Kidney glomerular epithelial cell (primary cell): ENCODE measurements at regions not wholly inside any gene's neighbourhood (a gene's known extent, or its start where the extent isn't known, plus 50 kb on each side); places are given as distances from the start of the nearest gene placed in this dataset.
A peak's percentile ranks its signal among the peaks of the same experiment; 100 is the strongest.
"Not testable (repeated sequence)": the region's sequence is repeated elsewhere in the genome, so short reads cannot be mapped to it uniquely, and the experiment has no call there.

Experiments used
- DNase-seq: peaks from one replicate; lab custom pipeline; 2025; lab: John Stamatoyannopoulos, UW

DNA sequence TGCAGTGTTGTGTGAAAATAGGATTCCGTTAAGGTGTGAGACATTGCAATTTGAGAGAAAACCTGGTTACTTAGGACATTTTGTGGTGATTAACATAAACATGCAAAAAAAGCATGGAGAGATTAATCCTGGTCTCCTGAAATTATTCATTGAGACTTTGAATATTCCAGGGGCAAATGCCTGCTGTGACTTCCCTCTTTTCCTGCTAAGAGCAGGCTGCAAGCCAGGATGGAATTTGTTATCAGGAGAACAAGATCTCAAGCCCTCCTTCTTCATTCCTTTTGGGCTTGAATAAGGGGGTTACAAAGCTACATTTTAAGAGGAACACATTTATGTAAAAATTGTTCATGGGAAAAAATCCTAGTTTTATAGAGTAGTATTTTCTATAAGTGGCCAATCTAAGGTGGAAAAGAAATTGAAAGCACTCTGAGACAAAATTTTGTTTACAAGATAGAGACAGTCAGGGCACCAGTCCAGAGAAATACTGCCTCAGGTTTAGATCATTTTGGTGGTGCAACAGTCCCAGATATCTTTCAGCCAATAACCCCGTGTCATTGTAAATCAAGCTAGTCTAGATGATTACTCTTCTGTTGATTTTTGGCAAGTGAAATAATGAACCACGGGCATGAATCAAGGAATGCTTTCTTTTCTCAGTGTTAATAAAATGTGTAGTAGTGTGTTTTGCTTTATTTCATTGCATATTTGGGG, 1528.3 kb upstream of the AGA start:
- no peak for DNase-seq

DNA sequence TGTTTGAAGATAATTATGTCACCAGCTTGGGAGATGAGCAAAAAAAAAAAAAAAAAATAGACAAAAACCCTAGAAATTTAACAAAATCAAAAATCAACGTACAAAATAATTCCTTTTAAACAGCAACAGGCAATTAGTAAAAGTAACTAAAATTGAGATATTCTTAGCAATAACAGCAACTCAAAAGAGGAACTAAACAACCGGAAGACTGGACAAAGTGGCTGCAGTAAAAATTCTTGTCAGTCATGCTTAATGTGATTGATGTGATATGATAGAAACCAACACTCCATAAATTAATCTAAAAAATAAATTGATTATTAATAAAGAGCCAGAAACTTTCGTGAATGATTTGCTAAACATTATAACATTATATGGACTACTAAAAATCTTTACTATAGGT, 1534.6 kb upstream of the AGA start:
- no peak for DNase-seq

DNA sequence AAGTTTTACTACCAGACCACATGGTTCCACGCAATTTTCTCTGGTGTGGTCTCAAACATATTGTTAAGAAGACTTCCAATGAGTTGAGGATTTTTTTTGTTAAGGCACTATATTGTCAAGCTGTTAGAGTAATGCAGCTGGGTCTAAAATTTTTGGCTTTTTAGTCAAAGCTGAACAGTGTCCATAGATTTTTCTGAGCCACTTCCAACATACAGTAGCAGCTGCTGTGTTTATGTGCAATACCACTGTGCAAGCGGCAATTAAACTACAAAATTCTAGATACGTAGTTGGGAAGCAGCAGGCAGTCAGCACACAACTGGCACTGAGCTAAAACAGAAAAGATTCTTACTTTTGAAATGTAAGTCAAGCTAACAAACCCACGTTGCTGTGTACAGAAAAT, 1551.1 kb upstream of the AGA start:
- no peak for DNase-seq

DNA sequence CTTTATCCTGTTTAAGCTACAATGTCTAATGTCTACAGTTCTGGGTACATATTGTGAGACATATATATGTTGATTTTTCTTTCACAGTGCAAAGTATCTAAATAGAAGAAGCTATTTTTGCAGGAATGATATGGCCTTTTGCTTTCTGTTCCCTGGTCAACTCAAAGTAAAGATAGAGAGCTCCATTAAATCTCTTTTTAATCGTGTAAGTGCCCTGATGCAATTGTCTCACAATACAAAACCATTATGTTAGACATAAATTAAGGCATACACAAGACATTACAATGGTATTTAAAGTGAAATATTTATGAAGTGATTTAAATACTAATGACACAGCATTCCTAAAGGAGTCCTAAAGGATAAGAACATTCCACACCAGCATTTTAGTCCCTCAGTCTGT, 1559.7 kb upstream of the AGA start:
- no peak for DNase-seq

DNA sequence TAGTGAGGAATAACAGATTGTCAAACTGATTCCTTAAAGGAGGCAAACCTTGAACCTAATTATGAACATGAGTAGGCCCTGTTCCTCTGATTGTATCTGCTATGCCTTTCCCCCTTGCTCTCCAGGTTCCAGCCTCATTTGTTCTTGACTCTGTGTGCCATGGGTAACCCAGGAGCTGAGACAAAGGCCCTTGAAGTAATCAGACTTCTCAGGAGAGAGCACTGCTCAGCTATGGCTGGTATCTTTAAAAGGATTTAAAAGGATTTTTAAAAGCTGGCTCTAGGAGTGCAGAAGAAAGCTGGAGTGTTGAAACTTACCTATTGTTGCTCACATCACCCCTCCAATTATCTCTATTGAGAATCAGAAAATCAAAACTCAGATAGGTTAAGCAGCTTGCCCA, 1565.5 kb upstream of the AGA start:
- no peak for DNase-seq

DNA sequence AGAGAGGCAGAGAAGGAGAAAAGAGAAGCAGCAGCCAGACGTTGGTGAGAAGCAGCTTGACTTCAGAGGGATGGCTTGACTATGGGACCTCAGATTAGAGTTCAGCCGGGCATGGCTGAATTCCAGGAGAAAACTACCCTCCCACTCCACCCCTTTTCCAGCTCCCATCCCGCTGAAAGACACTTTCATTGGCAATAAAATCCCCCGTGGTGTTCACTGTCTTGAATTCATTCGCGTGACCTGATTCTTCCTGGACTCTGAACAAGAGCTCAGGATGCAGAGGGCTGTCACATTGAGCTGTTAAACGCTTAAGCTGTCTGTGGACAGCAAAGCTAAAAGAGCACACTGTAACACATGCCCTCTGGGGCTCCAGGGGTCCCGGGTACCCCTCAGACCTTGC, 1575.3 kb upstream of the AGA start:
- DNase-seq = no peak

DNA sequence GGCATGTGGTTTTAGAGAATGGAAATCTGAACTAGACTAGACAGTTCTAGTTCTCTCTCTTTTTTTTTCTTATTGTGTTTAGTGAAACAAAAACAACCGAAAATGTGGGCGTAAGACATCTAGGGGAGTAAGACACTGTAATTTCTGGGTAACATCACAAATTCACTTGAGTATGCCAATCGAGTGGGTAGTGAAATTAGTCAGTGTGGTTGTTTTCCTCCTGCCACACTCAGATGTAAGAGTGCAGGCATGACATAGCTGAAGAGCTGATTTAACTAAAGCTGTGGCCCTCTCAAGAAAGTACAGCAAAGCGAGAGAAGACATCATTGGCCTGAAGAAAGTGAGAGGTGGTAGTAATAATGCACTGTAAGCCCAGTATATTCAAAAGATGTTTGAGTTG, 1585.3 kb upstream of the AGA start:
- no peak for DNase-seq

DNA sequence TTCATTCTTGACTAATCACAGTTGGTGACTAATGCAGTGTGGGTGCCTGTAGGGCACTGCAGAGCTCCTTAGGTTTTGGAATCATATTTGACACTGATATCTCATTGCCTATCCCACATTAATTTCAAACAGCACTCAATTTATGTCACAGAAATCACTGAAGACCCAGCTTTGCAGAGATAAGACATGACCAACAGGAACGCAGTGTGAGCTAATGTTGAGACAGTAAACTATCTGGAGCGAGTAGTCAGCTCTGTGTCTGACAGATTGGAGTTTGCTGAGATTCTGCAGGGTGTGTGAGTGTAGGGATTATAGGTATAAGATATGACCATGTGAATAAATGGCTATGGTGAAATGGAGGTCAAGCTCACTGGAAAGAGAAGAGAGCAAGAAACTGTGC, 1586.1 kb upstream of the AGA start:
- no peak for DNase-seq

DNA sequence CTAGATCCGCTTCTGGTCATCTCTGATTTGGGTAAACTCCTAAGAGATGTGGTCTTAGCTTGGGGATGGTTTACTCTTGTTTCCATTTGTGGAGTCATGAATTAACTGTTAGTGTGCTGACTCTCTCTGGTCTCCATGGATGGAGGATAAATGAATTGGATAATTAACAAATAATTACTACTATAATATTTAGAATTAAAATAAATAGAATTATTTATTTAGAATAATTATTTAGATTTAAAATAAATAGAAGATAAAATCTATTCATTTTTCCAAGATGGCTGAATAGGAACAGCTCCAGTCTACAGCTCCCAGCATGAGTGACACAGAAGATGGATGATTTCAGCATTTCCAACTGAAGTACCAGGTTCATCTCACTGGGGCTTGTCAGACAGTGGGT, 1587.4 kb upstream of the AGA start:
- no peak for DNase-seq

DNA sequence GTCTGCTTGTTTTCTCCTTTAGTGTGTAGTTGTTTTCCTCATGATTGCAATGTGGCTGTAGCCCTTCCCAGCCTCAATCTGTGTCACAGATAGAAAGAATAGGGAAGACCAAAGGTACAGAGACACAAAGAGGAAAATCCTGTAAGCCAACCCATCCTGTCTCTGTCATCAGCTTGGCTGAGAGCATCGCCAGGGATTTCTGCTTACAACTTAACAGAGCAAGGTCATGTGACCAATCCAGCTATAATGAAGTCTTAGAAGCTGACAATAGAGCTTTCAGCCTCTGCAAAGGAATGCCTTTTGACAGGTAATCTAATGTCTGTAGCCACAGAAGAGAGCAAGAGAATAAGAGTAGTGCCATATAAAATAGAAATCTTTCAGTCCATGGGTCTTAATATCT, 1598.0 kb upstream of the AGA start:
- DNase-seq = no peak

DNA sequence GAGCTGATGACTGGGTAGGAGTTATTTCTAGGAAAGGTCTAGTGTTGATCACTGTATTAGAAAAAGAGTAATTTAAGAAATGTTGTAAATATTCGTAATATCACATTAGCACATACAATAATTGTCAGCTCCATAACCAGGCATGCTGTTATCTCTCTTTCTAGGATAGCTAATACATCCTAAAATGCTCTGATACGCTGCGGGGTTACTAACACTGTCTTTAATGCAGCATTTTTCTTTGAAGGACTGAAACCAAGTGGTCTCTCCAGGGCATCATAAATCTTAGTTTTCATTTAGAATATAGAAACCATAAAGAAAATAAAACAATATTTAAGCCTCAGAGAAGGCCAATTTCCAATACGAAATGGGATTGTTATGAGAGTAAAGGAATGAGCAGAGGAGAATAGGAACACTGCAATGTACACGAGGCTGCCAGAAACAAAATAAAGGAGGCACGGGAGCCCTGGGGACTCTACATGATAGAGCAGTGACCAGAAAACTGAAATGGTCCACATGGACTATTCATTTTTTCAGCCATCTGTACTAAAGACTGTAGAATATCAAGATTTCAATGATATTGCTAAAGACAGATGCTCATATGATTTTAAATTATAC, 1606.7 kb upstream of the AGA start:
- DNase-seq = no peak

DNA sequence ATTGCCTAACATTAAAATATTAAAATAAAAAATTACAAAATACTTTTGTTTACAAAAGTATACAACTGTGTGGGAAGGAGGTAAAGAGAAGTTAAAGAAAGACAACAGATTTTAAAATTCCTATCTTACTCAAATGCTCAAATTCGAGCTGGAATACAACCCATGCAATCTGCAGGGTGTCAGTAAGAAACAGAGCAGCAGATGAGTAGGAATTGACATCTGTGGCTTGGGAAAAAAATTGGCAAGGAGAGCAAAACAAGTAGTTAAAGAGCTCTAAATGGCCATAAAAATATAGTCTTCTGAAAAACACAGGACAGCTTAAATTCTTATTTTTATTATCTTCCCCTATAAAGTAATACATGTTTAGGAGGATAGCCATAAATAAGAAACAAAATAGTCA, 1609.0 kb upstream of the AGA start:
- DNase-seq = no peak

DNA sequence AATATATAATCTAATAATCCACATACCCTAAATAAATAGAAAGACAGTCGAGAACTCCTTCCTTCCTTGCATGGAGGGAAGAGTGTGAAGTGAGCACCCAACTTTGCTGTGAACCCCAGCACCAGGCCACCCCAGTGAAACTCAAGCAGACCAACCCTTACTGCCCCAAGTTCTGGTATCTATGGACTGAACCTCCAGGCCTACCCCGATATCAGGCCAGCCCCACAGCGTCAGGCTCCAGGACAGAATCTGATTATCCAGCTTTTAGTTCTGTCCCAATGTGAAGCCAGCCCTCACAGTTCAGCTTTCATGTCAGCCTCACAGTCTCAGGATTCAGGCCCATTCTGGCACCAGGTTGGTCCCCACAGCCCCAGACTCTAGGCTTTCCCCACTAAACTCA, 1617.2 kb upstream of the AGA start:
- no peak for DNase-seq

DNA sequence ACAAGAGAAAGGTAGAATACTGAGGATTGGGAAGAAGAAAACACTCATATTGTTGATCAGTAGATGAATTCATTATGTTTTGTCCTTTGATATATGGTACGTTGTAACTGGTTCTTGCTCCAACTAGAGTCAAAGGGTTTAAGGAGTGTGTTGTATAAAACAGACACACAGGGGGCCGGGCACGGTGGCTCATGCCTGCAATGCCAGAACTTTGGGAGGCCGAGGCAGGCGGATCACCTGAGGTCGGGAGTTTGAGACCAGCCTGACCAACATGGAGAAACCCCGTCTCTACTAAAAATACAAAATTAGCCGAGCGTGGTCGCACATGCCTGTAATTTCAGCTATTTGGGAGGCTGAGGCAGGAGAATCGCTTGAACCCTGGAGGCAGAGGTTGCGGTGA, 1624.0 kb upstream of the AGA start:
- not testable (repeated sequence) for DNase-seq

DNA sequence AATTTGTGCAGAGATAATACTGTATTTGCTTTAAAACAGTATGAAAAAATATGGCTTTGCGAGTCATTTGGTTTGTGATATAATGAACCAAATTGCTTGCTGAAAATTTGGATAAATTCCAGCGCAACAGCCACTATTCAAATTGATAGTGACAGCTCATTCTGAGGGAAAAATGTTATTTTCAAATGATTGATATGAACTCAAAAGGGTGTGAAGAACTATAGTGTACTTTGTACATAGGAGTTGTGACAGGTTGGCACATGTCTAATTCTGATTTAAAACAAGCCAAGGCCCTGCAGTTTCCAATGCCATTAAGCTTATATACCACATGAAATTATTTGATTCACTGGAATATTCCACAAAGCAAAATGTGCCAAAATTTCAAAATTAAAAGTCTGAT, 1628.9 kb upstream of the AGA start:
- no peak for DNase-seq

DNA sequence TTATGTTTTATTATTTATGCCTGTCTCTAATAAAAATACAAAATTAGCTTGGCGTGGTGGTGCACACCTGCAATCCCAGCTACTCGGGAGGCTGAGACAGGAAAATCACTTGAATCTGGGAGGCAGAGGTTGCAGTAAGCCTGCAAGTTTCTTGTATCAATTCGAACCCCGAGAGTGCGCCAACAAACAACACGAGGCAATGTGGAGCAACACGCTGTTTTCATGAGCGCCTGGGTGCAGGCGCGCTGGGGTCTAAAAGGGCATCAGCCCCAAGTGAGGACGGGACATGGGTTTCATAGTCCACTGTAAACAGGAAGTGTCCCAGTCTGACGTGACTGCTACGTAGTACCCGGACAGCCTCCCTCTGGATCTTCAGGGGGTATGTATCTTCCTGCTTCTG, 1634.6 kb upstream of the AGA start:
- no peak for DNase-seq

DNA sequence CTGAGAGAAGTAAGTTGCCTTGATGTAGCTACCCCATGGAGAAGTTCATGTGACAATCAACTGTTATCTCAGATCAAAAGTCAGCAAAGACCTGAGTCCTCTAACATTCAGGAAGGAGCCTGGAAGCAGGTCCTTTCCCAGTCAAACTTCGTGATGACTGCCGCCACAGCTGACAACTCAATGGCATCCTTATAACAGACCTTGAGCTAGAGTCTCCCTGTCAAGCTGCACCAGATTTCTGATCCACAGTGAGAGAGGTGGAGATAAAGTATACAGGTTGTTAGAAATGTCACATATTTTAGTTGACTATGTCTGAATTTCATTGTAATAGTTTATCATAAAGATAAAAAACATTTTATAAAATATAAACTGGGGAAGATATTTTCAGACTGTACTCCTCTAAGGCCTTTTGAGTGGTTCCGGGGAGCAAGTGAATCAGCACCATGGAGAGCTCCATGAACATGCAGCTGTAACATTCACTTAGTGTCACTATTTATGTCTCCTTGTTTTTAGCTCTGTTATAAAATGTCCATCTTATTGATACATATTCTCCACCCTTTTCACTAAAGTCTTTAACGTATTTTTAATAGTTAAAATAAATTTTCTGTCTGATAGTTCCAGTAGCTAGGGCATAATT, 1653.5 kb upstream of the AGA start:
- no peak for DNase-seq

DNA sequence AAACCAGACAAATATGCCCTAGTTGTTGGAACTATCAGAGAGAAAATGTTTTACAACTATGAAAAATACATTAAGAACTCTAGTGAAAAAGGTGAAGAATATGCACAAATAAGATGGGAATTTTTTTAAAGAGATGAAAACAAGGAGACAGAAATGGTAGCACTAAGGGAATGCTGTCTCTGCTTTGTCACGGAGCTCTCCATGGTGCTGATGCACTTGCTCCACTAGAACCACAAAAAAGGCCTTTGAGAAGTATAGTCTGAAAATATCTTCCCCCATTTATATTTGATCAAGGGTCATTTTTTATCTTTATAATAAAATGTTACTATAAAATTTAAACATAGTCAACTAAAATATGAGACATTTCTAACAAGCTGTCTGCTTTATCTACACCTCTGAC, 1655.5 kb upstream of the AGA start:
- DNase-seq = peak; percentile 4

DNA sequence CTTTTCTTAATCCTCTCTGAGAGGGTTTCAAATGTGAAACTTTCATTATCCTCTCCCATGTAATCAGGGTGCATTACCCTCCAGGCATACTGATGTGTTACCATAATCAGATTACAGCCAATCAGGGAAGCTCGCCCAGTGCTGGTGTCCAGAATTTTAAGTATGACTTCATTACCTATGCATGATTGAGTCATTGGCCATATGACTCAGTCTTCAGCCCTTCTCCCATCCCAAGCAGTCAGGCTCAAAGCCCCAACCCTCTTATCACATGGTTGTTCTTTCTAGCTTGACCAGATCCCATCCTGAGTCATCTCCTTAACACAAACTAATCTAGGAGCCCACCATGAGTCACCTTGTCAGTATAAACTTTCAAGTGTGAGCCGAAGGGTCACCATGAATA, 1668.1 kb upstream of the AGA start:
- DNase-seq = peak; percentile 64

DNA sequence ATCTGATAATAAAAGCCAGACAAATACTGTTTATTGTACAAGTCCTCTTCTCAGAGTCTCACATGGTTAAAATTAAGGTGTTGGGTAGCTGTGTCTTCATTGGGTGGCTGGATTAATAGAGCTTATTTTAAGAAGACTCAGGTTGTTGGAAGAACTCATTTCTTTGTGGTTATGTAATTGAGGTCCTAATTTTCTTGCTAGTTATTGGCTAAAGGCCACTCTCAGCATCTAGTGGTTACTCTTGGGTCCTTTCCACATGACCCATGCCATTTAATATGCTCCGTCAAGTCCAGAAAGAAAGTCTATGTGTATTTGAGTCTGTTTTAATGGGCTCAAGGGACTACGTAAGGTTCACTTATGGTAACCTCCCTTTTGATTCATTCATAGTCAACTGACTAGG, 1668.6 kb upstream of the AGA start:
- no peak for DNase-seq

DNA sequence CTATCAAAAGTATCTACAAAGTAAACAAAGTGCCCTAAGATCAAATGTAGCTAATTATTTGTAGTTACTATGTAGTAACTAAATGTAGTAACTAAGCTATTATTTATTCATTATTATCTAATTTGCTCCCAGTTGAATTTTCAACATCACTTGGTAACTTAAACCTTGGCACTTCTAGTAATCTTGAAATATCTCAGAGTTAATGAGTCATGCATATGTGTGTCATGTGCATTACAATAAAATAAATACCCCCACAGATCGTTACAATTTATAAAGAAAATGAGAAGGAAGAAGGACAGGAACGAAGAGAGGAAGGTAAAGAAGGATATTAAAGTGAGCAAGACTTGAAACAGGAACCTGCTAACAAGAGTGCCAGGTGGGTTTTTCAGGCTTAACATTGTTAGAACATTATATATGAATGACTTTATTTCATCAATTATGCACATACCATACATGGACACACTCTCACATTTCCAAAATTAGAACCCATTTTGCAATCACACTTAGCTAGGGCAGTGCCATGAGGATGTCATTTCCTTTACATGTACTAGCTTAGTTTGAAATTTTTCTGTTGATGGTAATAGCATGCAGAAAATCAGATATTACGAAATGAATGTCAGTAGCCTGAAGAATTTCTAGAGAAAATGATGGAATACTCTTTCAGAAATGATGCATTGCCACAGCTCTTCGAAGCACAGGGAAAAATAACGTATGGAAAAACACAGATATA, 1670.4 kb upstream of the AGA start:
- no peak for DNase-seq

DNA sequence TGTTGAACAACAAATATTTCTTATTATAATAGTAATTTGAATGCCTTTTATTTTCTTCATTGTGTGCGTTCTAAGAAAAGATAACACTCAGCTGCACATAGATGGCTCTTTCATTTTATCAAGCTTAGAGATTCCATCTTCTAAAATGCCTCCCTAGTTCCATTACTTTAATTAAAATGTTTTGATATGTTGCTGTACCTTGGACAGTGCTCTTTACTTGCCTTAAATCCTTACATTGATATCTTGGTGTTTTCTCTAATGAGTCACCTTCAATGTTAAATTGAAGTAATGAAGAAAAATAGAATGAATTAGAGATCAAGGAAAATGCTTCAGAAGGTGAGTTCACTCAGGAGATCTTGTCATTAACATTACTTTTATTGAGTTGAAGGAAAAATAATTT, 1672.4 kb upstream of the AGA start:
- DNase-seq = no peak

DNA sequence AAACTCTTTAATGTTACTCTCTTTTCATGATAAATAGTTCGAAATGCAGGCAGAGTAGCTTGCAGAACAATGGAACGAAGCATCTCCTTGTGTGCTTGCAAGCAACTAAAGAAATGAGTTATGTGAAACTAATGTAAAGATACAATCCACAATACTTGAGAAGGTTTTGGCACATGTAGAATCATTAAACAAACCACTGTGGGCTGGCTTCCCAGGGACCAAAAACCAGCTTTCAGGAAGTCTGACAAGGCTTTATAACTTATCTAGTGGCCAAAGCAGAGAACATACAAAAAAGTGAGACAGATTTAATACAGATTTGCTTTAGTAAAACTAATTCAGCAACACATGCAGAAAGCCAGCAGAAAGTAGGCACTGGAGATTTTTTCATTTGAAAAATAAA, 1673.8 kb upstream of the AGA start:
- DNase-seq = no peak
